K562 (cell line): ENCODE measurements at regions not wholly inside any gene's neighbourhood (a gene's known extent, or its start where the extent isn't known, plus 50 kb on each side); places are given as distances from the start of the nearest gene placed in this dataset.

ENCODE experiments used
- ATAC-seq: fragments of 200-7000 bp; cut with Tn5 transposase; 3 replicates; pipeline ENCODE4 v1.9.1; 2020; ENCODE audit warnings: moderate library complexity
- BruUV-seq: library from RNA; stranded (reverse); fragments of 400-500 nt; replicated peaks from 2 replicates; lab custom pipeline; 2021; lab: Mats Ljungman, UMichigan
- CTCF ChIA-PET: fragments of 300-600 bp; formaldehyde crosslinking; extraction: SDS; loops from one replicate; lab custom pipeline; 2021; ENCODE audit warnings: low intra/inter-chr PET ratio; lab: Yijun Ruan, JAX
- POLR2A ChIA-PET: fragments of 300-600, 350-650 bp; sonication (Branson Sonifier 250); formaldehyde crosslinking; extraction: SDS; loops from one replicate; lab custom pipeline; 2021; ENCODE audit warnings: antibody characterized with exemption, inconsistent platforms; lab: Yijun Ruan, JAX
- DNase-seq, 4 experiments: peaks; one replicate each; pipeline versions ENCODE4 v3.0.0 to v3.0.0-alpha.2; 2011 to 2018; ENCODE audit warnings: low spot score in 3 of 4, mixed read lengths in 3 of 4; ENCODE audit errors: extremely low read depth in 1 of 4
- FAIRE-seq: peaks from 2 replicates; lab custom pipeline; 2011; peaks lifted over from hg19 to GRCh38; lab: Jason Lieb, UNC
- H2AFZ ChIP-seq: 2 replicates; pipeline ENCODE4 v1.6.0; 2011; ENCODE audit warnings: low read depth, low read length, control low read depth, inconsistent platforms
- H3K27ac ChIP-seq: fragments of 200-600 bp; 3 replicates; pipeline ENCODE4 v1.8.0; 2011; ENCODE audit warnings: low read depth, mild to moderate bottlenecking, control low read depth, inconsistent platforms, low read length, moderate library complexity, mixed read lengths; ENCODE audit errors: extremely low read depth
- H3K27me3 ChIP-seq, 2 experiments: fragments of 300-600 bp in 1 of 2; 2 replicates in 1 of 2; 3 replicates in 1 of 2; pipeline versions ENCODE4 v1.6.0 to v1.8.0; 2011; ENCODE audit warnings: inconsistent platforms in 2 of 2, low read length in 2 of 2, mild to moderate bottlenecking in 1 of 2, mixed read lengths in 1 of 2, moderate library complexity in 1 of 2; ENCODE audit not compliant: control insufficient read depth in 2 of 2, insufficient read depth in 2 of 2
- H3K36me3 ChIP-seq: fragments of 300-600 bp; 3 replicates; pipeline ENCODE4 v1.8.0; 2011; ENCODE audit warnings: mild to moderate bottlenecking, low read length, inconsistent platforms; ENCODE audit not compliant: control insufficient read depth, insufficient read depth
- H3K4me1 ChIP-seq, 2 experiments: fragments of 200-600 bp in 1 of 2; replicated peaks in 1 of 2; 2 replicates in 1 of 2; 3 replicates in 1 of 2; pipeline versions ENCODE4 v1.5.1 to v1.8.0; 2011; ENCODE audit warnings: inconsistent platforms in 2 of 2, low read length in 2 of 2, mild to moderate bottlenecking in 1 of 2, mixed read lengths in 1 of 2, moderate library complexity in 1 of 2; ENCODE audit not compliant: control insufficient read depth in 2 of 2, insufficient read depth in 2 of 2
- H3K4me2 ChIP-seq: 2 replicates; pipeline ENCODE4 v1.6.1; 2011; ENCODE audit warnings: low read length, control low read depth, inconsistent platforms, mixed read lengths; ENCODE audit not compliant: insufficient read depth
- H3K4me3 ChIP-seq: fragments of 200-600 bp; sonication (generic), shearing (Covaris generic); 2 replicates; pipeline ENCODE4 v1.5.1; 2016; ENCODE audit warnings: control low read depth, inconsistent platforms
- H3K79me2 ChIP-seq: fragments of 200-600 bp; 3 replicates; pipeline ENCODE4 v1.8.0; 2011; ENCODE audit warnings: low read length, inconsistent platforms; ENCODE audit not compliant: control insufficient read depth, insufficient read depth
- H3K9ac ChIP-seq, 2 experiments: 2 replicates each; pipeline versions ENCODE4 v1.6.0 to v1.6.1; 2011; ENCODE audit warnings: low read depth in 2 of 2, low read length in 2 of 2, control low read depth in 1 of 2, inconsistent platforms in 1 of 2, mild to moderate bottlenecking in 1 of 2, mixed read lengths in 1 of 2; ENCODE audit not compliant: insufficient read depth in 1 of 2
- H3K9me1 ChIP-seq: one replicate; pipeline ENCODE4 v1.6.0; 2011; ENCODE audit warnings: inconsistent platforms, mild to moderate bottlenecking, low read length, moderate library complexity; ENCODE audit not compliant: control insufficient read depth, insufficient read depth
- H3K9me3 ChIP-seq: replicated peaks from 2 replicates; pipeline ENCODE4 v1.5.1; 2011; ENCODE audit warnings: low read depth, low read length, inconsistent platforms; ENCODE audit not compliant: control insufficient read depth, insufficient read depth
- H4K20me1 ChIP-seq: replicated peaks from 2 replicates; pipeline ENCODE4 v1.6.1; 2011; ENCODE audit warnings: low read length, inconsistent platforms, mixed read lengths; ENCODE audit not compliant: control insufficient read depth, insufficient read depth
- CREM ChIP-seq: IDR thresholded peaks from 2 replicates; pipeline ENCODE4 v1.6.1; 2014; ENCODE audit warnings: antibody characterized with exemption, low read depth
- GMEB1 ChIP-seq: fragments of 250-450 bp; sonication (Bioruptor Pico); IDR thresholded peaks from 2 replicates; pipeline ENCODE4 v1.4.0; 2020; ENCODE audit warnings: mild to moderate bottlenecking
- IRF9 ChIP-seq: fragments of 450-650 bp; IDR thresholded peaks from 2 replicates; pipeline ENCODE4 v1.6.1; 2016; ENCODE audit warnings: missing biosample characterization, missing genetic modification characterization
- KDM2B ChIP-seq: fragments of 250-450 bp; sonication (Bioruptor Pico); IDR thresholded peaks from 2 replicates; pipeline ENCODE4 v1.8.0; 2021; ENCODE audit warnings: mild to moderate bottlenecking, moderate library complexity
- MYNN ChIP-seq, 2 experiments: sonication (generic); formaldehyde crosslinking in 1 of 2; IDR thresholded peaks; 2 replicates each; pipeline versions ENCODE4 v1.5.0 to v1.6.1; 2016 to 2020; ENCODE audit warnings: antibody characterized with exemption in 1 of 2, missing genetic modification reagents in 1 of 2
- PYGO2 ChIP-seq: fragments of 450-650 bp; IDR thresholded peaks from 2 replicates; pipeline ENCODE4 v1.6.1; 2016; ENCODE audit warnings: mild to moderate bottlenecking, missing genetic modification characterization, moderate library complexity, missing compliant biosample characterization
- SNIP1 ChIP-seq: fragments of 450-650 bp; IDR thresholded peaks from 2 replicates; pipeline ENCODE4 v1.7.1; 2017; ENCODE audit warnings: low read depth, mild to moderate bottlenecking
- SRSF9 ChIP-seq: fragments of 200-400 bp; formaldehyde crosslinking; IDR thresholded peaks from 2 replicates; pipeline ENCODE4 v1.6.1; 2017; ENCODE audit warnings: low read depth, low read length, borderline replicate concordance
- ZBTB7A ChIP-seq: IDR thresholded peaks from 2 replicates; pipeline ENCODE4 v1.6.1; 2011; ENCODE audit warnings: low read depth, mild to moderate bottlenecking, low read length, moderate library complexity, borderline replicate concordance; ENCODE audit not compliant: control insufficient read depth
- ZNF133 ChIP-seq: fragments of 250-450 bp; sonication (Bioruptor Pico); IDR thresholded peaks from 2 replicates; pipeline ENCODE4 v1.4.0; 2020; ENCODE audit warnings: mild to moderate bottlenecking
- WGBS: fragments of 100-300 bp; shearing (Covaris generic); methylation state at CpG from one replicate; pipeline ENCODE4 v1.1.6; 2016; ENCODE audit warnings: low coverage, mixed read lengths; ENCODE audit not compliant: insufficient coverage; ENCODE audit errors: missing lambda C conversion rate; 5-methylcytosine and 5-hydroxymethylcytosine counted together
- in situ Hi-C: fragments of 300-500 bp; cut with MboI; formaldehyde crosslinking; loops from 4 replicates; pipeline ENCODE4 v1.15.0; 2018; ENCODE audit warnings: inconsistent platforms, mixed read lengths
- intact Hi-C: fragments of 100-400 bp; cut with micrococcal nuclease; formaldehyde crosslinking; loops from 2 replicates; pipeline ENCODE4 v1.14.2; 2022

- TF ChIP-seq MYNN (IDR thresholded peaks at IDR 0.05) (no peak), MYNN (CRISPR knock-in tag; IDR thresholded peaks at IDR 0.05) (no peak), GMEB1 (CRISPR knock-in tag) (no peak), SRSF9 (no peak), ZNF133 (no peak)
Observed at GRCh38 chr3:59555593-59556315, 505.9 kb upstream of the CFAP20DC start (continued).

GRCh38 chr3:59553076-59553475 lies 503.3 kb upstream of the CFAP20DC start:
- intact Hi-C loops: no loop called here
- no peak for FAIRE-seq

More at GRCh38 chr3:59553076-59553475, 503.3 kb upstream of the CFAP20DC start:
- H3K27ac ChIP-seq: no peak overlapping the region
- 0% methylated on average over 2 of the region's 3 CpGs for WGBS
- H3K9ac ChIP-seq: no peak overlapping the region
- ChIA-PET POLR2A (no interaction called here), CTCF (no interaction called here)
- H3K4me3 ChIP-seq: no peak overlapping the region
- H3K36me3 ChIP-seq: no peaks in the 10 kb centered on the region
- no peaks in the 10 kb centered on the region for H3K9me3 ChIP-seq
- H3K79me2 ChIP-seq: no peaks in the 10 kb centered on the region
- H4K20me1 ChIP-seq: no peaks in the 10 kb centered on the region
- H2AFZ ChIP-seq: no peak overlapping the region
- DNase-seq: no peak
- BruUV-seq: no TSS peak
- in situ Hi-C loops: loop anchor here (25.0 kb wide), 1 partner anchor 1834 kb away; no protein-coding TSS in a partner anchor
- ATAC-seq: no peak
- no peak overlapping the region for H3K4me2 ChIP-seq
- no peaks in the 10 kb centered on the region for H3K27me3 ChIP-seq
- TF ChIP-seq CREM (no peak), IRF9 (tag) (no peak), ZBTB7A (no peak), KDM2B (no peak), PYGO2 (tag) (no peak), SNIP1 (no peak)
- no peaks in the 10 kb centered on the region for H3K4me1 ChIP-seq
- no peaks in the 10 kb centered on the region for H3K9me1 ChIP-seq
